ENCODE measurements at regions not wholly inside any gene's neighbourhood (a gene's known extent, or its start where the extent isn't known, plus 50 kb on each side); places are given as distances from the start of the nearest gene placed in this dataset.

DNA sequence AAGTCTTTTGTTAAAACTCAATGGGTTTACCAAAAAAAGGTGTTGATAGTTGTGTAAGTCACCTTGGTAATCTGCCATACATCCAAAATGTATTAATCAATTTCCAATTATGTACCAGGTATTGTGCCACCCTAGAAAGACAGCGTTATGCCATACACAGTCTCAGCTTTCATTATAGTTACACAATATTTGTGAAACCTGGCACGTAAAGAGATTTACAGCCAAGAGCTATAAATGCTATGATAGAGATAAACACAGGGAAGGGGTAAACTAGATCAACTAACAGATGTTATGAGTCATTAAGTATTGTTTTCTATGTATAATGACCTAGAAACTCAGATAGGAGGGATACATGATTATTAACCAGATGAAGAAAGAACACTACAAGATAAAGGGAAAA is 725.6 kb upstream of the SLITRK5 start:
- no peak for DNase-seq (ENCODE audit: low read depth)

DNA sequence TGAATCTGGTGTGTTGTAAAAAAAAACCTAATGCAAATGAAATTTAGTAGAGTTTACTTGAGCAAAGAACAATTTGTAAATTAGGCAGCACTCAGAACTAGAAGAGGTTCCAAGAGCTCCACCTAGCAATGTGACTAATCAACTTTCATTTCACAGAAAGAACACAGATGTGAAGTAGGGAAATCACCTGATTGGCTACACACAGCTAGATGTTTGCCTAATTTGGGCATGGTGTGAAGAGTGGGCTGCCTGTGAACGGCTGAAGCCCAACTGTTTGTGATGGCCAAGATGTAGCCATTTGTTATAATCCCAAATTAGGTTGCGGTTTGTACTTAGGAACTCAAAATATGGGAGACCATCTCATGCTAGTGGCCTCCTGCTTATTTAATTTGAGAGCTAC is 724.4 kb upstream of the SLITRK5 start:
- peak; percentile 3 for DNase-seq (ENCODE audit: low read depth)

DNA sequence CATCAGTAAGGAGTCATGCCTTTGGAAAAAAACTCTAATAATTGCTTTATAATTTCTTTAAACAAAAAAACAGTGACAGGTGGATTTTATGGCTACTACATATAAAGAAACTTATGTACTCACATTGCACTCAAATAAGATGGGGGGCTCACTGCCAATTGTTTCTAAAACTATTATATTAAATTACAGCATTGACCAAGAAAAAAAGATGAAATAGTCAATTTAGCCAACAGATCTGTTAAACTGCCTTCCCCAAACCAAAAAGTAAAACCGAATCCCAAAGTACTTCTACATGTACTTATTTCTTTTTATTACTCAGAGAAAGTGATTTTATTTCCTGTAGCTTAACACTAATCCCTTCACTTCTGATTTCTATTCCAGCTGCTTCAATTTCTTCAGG is 716.8 kb upstream of the SLITRK5 start:
- DNase-seq (ENCODE audit: low read depth): no peak

DNA sequence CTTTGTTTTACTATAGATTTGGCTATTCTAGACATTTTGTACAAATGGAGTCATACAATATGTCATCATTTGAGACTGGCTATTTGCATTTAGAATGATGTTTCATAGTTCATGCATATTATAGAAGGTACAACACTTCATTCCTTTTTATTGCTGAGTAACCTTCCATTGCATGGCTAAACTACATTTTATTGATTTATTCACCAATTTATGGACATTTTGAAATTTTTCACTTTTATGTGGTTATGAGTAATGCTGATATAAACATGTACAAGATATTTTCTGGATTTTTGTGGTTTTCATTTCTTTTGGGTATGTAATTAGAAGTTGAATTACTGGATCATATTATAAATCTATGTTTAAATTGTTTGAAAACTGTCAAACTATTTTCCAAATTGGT is 710.3 kb upstream of the SLITRK5 start:
- no peak for DNase-seq (ENCODE audit: low read depth)

DNA sequence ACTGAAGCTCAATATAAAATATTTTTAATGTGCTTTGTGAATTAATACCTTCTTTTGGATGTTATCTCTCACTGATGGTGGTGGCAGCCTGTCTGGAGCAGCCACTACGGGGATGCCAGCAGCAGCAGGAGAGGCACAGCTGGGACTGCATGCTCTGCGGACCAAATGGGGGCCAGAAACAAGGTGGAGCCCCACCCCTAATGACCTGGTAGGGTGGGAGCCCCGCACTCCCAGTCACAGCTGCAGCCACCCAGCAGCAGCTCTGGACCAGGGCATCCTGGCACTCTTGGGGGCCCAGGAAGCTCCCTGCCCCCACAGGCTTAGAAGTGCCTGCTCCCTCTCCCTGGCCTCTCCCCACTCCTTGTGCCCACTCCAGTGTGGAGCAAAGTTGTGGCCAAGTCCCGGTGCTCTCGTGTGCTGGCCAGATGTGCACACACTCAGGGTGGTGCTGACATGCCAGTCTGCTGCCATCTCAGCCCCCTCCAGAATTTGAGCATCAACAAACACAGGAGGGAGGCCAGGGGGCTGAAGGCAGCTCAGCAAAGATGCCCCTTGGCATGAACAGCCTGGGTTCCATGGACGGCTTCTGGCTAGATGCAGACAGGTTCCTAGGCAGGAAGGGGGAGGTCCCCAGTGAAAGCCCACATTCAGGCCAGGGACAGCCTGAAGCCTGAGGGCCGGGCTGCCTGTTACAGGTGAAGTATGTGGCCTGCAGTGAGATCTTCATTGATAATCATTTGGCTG is 696.7 kb upstream of the SLITRK5 start:
- no peak for DNase-seq (ENCODE audit: low read depth)

DNA sequence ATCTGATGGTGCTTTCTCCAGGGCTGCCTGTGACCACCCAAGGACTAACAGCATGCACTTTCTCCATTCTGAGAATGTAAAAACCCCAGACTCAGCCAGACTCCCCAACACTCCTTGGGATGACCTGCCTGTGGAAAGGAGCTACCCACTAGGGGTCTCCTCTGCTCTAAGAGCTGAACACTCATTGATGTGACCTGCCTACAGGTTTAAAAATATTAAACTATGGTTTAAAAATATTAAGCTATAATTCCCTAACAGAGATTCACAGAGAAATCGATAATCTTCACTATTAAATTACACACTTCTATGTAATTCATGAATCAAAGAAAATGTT is 696.2 kb upstream of the SLITRK5 start:
- no peak for DNase-seq (ENCODE audit: low read depth)

DNA sequence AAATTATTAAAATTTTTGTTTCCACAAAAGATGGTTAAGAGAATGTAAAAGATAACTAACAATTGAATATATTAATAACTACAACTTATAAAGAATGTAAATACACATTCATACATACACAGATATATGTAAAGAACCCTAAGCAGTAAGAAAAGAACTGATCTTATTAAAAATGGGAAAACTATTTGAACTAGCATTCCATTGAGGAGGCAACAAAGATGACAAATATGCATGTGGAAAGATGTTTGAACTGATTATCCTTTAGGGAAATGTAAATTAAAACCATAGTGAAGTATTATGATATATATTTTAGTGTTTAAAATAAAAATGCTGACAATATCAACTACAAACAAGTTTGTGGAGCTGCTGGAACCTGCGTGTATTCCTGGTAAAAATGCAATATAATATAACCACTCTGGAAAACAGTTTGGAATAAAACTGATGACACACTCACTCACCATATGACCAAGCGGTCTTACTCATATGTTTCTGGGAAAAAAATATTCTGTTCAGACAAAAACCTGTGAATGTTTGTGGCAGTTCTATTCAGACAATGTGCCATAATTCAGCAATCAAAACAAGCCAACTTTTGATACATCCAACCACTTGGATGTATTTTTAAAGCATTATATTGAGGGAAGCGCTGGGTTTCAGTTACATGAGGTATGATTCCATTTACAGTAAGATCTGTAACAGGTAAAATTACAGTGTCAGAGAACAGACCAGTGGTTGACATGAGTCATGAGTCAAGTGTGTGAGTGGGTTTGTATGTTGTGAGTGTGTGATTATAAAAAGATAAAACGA is 694.4 kb upstream of the SLITRK5 start:
- no peak for DNase-seq (ENCODE audit: low read depth)

DNA sequence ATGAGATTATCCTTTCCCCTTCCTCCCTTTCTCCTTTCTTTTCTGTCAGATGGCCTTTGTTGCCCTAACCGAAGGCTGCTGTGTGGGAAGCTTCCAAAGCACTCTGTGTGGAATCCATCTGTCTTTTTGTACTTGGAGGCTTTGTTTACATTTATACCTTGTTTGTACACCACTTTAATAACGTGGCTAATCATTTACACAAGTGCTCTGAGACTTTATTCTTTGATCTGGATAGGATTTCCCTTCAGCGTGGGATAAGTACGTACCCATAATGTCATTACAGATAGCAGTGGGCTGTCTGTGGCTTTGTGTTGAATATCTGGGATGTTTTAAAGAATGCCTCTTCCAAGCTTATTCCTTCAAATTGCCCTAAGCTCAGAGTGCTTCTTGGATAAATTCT is 684.7 kb upstream of the SLITRK5 start:
- DNase-seq (ENCODE audit: low read depth): no peak

DNA sequence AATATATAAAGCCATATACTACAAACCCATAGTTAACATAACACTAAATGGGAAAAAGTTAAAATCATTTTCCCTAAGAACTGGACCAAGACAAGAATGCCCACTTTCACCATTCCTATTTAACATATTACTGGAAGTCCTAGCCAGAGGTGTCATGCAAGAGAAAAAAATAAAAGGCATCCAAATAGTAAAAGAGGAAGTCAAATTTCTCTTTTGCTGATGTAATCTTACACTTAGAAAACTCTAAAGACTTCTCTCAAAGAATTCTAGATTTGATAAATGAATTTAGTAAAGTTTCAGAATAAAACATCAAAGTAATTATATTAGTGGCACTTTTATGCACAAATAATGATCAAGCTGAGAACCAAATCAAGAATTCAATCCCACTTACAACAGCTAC is 678.9 kb upstream of the SLITRK5 start:
- no peak for DNase-seq (ENCODE audit: low read depth)

DNA sequence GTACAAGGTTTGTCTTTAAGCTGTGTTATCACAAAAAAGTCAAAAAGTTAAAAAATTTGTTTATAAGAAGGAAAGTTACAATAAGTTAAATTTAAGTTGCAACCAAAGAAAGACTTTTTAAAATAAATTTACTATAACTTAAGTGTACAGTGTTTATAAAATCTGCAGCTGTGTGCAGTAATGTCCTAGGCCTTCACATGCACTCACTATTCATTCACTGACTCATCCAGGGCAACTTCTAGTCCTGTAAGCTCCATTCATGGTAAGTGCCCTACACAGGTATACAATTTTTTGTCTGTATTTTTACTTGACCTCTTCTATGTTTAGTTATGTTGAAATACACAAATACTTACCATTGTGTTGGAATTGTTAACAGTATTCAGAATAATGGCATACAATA is 667.9 kb upstream of the SLITRK5 start:
- no peak for DNase-seq (ENCODE audit: low read depth)

DNA sequence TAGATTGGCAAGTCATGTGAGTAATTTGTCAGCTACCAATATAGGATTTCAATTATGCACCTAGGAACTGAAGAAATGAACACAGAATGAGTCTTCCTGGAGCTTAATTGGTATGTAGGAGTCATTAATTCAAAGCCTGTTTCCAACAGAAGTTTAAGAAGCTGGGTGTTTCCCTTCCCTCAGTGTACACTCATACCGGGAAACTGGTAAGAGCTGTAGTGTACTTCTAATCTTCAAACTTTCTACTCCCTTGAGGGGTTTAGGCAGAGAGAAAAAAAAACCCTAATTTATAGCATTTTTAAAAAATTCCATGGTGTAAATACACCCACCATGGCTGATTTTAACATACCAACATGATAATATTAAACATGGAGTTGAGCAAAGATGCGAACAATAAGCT is 665.7 kb upstream of the SLITRK5 start:
- DNase-seq (ENCODE audit: low read depth): no peak

DNA sequence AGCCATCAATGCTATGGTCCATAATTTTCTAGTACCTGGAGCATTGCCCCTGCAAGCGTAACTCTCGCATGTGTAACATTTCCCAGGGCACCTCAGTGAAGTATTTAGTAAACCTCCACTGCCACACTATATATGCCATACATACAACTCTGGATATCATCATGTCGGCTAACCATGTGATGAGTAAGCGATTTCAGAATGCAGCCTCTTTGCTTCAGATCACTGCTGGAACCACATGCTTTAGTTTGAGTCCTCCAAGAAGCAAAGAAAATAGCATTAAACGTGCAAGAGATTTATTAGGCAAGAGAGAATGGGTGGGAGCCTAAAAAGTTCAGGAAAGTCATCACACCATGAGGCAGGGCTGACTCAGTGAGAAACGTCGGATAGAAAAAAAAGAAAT is 635.6 kb upstream of the SLITRK5 start:
- no peak for DNase-seq (ENCODE audit: low read depth)

DNA sequence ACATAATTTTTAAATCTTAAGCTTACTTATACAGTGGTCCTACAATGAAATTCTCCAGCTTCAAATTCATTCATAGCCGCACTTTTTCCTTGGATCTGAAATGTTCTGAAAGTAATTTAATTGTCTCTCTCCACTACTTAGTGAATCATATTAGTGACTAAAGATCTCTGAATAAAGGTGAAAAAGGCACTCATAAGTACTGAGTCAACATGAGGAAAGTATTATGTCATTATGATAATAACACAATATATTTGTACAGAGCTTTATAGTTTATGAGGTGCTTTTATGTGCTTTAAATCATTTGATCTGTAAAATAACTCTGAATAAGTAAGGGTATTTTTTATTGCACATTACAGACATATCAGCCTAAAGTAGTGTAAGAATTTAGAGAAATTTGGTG is 628.2 kb upstream of the SLITRK5 start:
- DNase-seq (ENCODE audit: low read depth): no peak

DNA sequence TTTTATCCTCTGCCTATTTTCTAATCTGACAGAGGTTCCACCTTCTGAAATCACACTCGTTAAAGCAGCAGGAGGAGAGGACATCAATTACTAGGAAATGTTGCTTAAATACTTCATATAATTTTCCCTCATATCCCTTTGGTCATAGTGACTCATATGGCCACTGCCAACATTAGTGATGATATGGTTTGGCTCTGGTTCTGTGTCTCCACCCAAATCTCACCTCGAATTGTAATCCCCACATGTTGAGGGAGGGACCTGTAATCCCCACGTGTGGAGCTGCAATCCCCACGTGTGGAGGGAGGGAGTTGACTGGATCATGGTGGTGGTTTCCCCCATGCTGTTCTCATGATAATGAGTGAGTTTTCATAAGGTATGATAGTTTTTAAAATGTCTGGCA is 618.4 kb upstream of the SLITRK5 start:
- DNase-seq (ENCODE audit: low read depth): peak; percentile 2

DNA sequence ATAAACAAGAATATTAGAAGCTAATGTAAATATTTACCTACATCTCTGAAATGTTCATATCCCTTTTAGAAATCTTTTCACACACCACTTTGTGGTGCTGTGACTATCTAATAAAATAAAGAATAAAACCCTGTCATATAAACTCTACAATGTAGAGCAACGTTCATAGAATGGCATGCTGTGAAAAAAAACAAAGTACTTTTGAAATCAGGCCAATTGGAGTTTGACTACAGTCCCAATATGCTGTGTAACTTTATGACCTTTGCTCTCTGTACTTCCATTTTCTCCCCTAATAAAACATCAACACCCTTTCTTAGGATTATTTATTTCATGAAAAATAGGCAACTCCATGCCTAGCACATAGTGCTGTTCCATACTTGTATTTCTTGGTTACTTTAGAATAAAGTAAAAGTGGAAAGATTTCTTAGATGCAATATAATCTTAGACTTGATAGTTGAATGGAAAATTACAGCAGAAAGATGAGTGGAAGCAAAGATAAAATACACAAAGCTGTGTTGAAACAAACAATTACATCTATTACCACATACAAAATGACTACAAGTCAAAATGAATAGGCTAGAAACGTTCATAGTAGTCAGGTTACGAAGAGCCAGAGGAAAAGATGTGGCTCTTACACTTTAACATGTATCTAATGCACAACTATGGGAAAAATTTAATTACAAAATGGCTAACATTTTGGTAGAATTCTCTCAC is 613.2 kb upstream of the SLITRK5 start:
- DNase-seq (ENCODE audit: low read depth): no peak

DNA sequence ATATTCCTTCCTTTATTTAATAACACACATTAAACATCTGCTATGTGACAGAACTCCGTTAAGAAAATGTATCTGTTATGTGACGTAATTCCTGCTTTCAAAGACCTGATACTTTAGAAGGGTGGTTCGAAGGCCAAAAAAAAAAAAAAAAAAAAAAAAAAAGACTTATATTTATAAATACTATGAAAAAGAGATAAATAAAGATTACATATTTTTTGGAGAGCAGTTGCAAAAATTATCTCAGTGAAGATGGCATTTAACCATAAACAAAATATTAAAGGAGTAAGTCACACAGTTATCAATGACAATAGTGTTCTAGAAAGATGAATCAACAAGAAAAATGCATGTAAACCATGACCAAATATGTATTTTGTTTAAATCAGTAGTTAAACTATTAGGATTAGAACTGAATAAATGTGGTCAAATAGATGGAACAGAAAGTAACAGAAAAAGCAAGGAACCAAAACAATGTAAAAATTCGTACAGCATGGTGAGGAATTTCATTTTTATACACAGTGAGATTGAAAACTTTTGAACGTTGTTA is 612.3 kb upstream of the SLITRK5 start:
- no peak for DNase-seq (ENCODE audit: low read depth)

DNA sequence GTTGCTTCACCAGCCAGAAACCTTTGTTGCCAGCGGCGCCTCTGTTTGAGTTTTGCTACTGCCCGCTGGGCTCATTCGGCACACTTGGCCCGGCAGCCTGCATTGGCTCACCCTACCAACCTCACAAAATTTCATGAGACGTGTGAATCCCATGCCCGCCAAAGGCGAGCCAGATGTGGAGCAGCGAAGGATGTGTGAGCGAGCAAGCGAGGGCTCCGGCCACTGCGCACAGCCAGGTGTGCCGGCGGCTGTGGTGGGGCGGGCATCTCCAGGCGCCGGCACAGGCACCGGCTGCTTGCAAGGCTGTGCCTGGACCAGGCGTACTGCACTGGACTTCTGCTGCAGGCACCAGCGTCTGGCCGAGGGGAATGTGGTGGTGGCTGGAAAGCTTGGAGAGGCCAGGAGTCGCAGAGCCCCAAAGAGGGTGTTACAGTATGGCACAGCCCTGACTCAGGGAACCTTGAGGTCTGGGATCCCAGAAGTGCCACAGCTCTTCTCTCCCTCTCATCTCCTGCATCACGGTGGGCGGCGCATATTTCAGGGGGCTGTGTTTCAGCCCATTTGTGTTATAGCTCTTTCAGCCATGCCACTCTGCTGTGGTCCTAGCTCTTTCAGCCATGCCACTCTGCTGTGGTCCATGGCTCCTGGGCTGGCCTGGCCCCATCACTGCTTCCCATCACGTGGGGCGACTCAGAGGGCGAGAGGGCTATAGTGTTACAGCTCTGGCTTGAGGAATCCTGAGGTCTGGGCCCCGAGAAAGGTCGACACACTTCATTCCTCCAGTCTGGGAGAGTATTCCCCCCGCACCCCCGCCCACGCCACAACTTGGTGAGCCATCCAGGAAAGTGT is 592.0 kb upstream of the SLITRK5 start:
- no peak for DNase-seq (ENCODE audit: low read depth)

DNA sequence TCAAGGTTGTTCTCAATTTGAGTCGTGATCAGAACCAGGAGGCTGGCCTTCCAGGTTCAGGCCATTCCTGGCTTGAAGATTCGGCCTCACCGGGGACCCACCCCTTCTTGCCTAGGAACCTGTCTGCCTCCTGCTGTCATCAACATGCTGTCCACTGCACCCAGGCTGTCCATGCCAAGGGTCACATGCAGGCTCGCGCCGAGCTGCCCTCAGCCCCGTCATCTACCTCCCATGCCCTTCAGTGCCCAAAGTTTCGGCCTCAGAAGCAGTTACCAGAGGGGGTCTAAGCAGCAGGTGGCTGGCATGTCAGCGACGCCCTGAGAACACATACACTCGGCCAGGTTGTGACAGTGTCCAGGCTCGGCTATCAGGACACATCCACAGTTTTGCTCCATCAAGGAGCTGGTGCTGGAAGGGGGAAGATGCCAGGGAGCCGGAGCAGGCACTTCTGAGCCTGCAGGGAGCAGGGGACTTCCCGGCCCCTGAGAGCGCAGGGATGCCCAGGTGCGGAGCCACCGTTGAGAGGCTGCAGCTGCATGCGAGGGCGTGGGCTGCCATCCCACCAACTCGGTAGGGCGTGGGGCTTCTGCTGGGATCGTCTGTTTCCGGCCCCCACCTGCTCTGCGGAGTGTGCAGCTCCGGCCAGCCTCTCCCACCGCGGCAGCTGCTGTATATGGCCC is 590.9 kb upstream of the SLITRK5 start:
- no peak for DNase-seq (ENCODE audit: low read depth)

DNA sequence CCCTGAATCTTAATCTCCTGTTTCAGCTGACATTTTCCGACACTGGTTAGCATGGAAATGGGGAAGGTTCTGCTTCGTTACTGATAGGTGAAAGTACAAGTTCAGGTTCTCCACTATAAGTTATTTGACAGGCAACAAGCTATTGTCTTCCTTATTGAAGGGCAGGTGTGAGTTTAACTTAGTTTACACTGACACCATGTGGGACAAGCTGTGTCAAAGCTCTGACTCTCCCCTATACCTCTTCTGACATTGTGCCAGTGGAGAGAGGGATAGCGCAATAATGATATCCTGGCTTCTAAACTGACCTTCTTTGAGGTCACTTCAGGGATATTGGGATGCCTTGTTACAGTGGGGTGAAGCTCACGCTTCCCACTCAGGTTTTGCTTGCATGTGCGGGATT is 587.0 kb upstream of the SLITRK5 start:
- DNase-seq (ENCODE audit: low read depth): no peak

DNA sequence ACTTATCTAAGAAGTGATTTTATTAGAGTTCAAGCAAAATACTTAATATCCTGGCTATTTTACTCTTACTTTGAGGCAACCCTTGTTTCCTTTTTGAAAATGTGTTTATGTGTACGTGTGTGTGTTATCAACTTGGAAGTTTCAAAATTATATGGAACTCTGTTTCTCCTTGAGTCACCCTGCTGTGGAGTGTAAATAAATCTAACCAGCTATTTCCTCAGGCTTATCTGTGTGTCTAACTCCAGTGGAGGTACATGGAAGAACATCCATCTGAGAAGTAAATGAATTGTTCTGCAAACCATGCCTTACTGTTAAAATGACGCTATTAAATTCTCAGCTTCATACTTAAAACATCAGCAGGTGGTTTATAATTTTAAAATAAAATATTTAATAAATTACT is 583.4 kb upstream of the SLITRK5 start:
- DNase-seq (ENCODE audit: low read depth): no peak

DNA sequence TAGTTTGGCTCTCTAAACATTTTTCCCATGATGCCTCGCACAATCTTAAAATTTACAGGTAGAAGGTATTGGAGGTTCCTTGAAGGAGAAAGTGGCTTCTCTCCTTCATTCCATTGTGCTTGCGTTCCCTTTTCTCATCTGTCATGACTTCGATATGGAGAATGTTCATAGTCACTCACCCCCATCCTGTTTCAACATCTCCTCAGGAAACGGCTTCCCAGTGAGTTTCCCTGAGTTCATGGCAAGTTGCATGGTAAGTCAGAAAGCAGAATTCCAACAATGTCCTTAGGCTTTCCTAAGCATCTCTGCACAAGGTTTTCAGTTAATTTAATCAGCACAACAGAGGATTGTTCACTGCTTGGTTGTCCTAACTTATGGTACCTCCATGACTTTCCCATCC is 581.8 kb upstream of the SLITRK5 start:
- DNase-seq (ENCODE audit: low read depth): peak; percentile 14

Data from RPMI7951 (cell line).